Activated CD8-positive, alpha-beta T cell treated with anti-CD3 and anti-CD28 coated beads for 36 hours (primary cell): ENCODE measurements at regions not wholly inside any gene's neighbourhood (a gene's known extent, or its start where the extent isn't known, plus 50 kb on each side); places are given as distances from the start of the nearest gene placed in this dataset.

ENCODE experiments used
- ATAC-seq: fragments of 200-7000 bp; cut with Tn5 transposase; one replicate; pipeline ENCODE4 v1.10.0; 2021; ENCODE audit warnings: mild to moderate bottlenecking, moderate library complexity
- CTCF ChIA-PET: fragments of 350-600 bp; sonication (Branson Sonifier 250); formaldehyde crosslinking; loops from one replicate; lab custom pipeline; 2021; ENCODE audit warnings: antibody characterized with exemption; lab: Charles Lee
- POLR2A ChIA-PET: fragments of 350-600 bp; sonication (Branson Sonifier 250); formaldehyde crosslinking; loops from one replicate; lab custom pipeline; 2021; ENCODE audit warnings: antibody characterized with exemption; lab: Charles Lee
- DNase-seq: peaks from one replicate; pipeline ENCODE4 v3.0.0-alpha.2; 2020
- H3K27ac Mint-ChIP-seq: one replicate; pipeline ENCODE4 v1.8.0; 2021; ENCODE audit warnings: mild to moderate bottlenecking, mixed read lengths
- H3K27me3 Mint-ChIP-seq: one replicate; pipeline ENCODE4 v1.8.0; 2021; ENCODE audit warnings: mixed read lengths
- H3K36me3 Mint-ChIP-seq: one replicate; pipeline ENCODE4 v1.8.0; 2021; ENCODE audit warnings: low read depth, mixed read lengths
- H3K4me1 Mint-ChIP-seq: one replicate; pipeline ENCODE4 v1.8.0; 2021; ENCODE audit warnings: low read depth, mixed read lengths
- H3K4me3 Mint-ChIP-seq: one replicate; pipeline ENCODE4 v1.8.0; 2021; ENCODE audit warnings: mild to moderate bottlenecking, moderate library complexity, mixed read lengths
- H3K9me3 Mint-ChIP-seq: one replicate; pipeline ENCODE4 v1.8.0; 2021; ENCODE audit warnings: mixed read lengths
- intact Hi-C: fragments of 100-400 bp; cut with micrococcal nuclease; formaldehyde crosslinking; loops from one replicate; pipeline ENCODE4 v1.10.0; 2022
- TF ChIP-seq, protein P1 (sequence below): fragments of 200-600 bp; IDR thresholded peaks from one replicate; pipeline ENCODE4 v1.8.0; 2022; ENCODE audit warnings: antibody characterized with exemption, mild to moderate bottlenecking

DNA sequence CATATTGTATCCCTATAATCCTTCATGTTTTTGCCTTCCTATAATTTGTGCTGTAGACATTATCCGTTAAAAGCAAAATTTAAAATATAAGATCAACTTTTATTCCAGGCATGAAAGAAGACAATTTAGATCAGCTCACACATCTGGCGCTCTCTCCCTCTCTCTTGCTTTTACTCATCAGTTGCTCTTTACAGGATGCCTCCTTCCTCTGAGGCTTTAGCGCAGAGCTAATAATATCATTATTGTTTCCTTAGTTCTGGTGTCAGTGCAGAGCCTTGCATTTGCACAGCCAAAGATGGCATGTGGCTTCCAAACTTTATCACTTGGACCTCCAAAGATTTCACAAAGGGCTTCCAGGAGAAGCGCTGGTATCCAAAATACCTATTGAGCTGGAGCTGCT, 295.1 kb downstream of the FGF9 start:
- intact Hi-C loops, result no loop called here
- POLR2A ChIA-PET, result no interaction called here

DNA sequence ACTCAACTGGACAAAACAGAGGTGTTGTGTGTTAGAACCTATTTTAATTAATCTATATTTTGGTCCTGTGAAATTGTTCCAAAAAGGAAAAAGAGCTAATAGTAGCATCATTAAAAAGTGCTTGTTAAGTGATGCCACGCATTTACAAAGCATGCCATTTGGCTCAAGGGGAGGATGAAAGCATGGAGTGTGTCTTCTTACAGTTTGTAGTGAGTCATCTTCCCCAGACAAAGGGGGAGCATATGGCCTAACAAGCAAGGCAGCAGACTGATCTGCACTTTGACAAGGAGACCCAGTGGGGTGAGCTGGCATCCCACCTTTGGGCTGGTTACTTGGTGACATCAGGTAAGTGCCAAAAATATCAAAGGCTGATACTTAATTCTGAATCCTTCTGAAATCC, 297.0 kb downstream of the FGF9 start:
- POLR2A ChIA-PET, result no interaction called here
- no peaks in the 10 kb centered on the region for H3K4me1 Mint-ChIP-seq
- no peaks in the 10 kb centered on the region for H3K27me3 Mint-ChIP-seq
- ATAC-seq (no peak), DNase-seq (no peak)
- H3K36me3 Mint-ChIP-seq, result no peaks in the 10 kb centered on the region
- CTCF ChIA-PET, result no interaction called here
- intact Hi-C loops, result no loop called here
- TF ChIP-seq, protein P1, sequence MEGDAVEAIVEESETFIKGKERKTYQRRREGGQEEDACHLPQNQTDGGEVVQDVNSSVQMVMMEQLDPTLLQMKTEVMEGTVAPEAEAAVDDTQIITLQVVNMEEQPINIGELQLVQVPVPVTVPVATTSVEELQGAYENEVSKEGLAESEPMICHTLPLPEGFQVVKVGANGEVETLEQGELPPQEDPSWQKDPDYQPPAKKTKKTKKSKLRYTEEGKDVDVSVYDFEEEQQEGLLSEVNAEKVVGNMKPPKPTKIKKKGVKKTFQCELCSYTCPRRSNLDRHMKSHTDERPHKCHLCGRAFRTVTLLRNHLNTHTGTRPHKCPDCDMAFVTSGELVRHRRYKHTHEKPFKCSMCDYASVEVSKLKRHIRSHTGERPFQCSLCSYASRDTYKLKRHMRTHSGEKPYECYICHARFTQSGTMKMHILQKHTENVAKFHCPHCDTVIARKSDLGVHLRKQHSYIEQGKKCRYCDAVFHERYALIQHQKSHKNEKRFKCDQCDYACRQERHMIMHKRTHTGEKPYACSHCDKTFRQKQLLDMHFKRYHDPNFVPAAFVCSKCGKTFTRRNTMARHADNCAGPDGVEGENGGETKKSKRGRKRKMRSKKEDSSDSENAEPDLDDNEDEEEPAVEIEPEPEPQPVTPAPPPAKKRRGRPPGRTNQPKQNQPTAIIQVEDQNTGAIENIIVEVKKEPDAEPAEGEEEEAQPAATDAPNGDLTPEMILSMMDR, result no peak
- no peak overlapping the region for H3K27ac Mint-ChIP-seq
- H3K9me3 Mint-ChIP-seq, result no peaks in the 10 kb centered on the region
- no peak overlapping the region for H3K4me3 Mint-ChIP-seq

More for the DNA sequence above, 295.1 kb downstream of the FGF9 start:
- Mint-ChIP-seq H3K27me3 (no peaks in the 10 kb centered on the region), H3K4me1 (no peaks in the 10 kb centered on the region), H3K4me3 (no peak overlapping the region), H3K27ac (no peak overlapping the region), H3K36me3 (no peaks in the 10 kb centered on the region), H3K9me3 (peaks cover 3% of the 10 kb centered on the region)
- TF ChIP-seq, protein P1, result no peak
- CTCF ChIA-PET, result no interaction called here
- DNase-seq (no peak), ATAC-seq (no peak)

DNA sequence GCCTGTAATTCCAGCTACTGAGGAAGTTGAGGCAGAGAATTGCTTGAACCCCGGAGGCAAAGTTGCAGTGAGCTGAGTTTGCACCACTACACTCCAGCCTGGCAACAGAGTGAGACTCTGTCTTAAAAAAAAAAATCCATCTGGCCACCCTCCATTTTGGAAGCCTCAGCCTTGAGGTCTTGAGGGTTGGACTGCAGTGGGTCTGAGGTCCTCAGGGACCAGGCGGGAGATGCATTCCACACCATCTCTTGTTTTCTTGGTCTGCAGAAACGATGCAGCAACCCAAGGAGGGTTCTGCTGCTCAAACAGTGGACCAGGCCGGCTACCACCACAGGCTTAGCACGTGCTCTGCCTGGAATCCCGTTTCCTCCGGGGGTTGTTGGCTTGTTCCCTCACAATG, 299.3 kb downstream of the FGF9 start:
- ATAC-seq (no peak), DNase-seq (no peak)
- no peak overlapping the region for H3K27ac Mint-ChIP-seq
- intact Hi-C loops, result no loop called here
- H3K36me3 Mint-ChIP-seq, result no peaks in the 10 kb centered on the region
- H3K9me3 Mint-ChIP-seq, result no peaks in the 10 kb centered on the region
- H3K4me1 Mint-ChIP-seq, result no peaks in the 10 kb centered on the region
- TF ChIP-seq, protein P1, result no peak
- no peak overlapping the region for H3K4me3 Mint-ChIP-seq
- ChIA-PET POLR2A (no interaction called here), CTCF (no interaction called here)
- H3K27me3 Mint-ChIP-seq, result no peaks in the 10 kb centered on the region

DNA sequence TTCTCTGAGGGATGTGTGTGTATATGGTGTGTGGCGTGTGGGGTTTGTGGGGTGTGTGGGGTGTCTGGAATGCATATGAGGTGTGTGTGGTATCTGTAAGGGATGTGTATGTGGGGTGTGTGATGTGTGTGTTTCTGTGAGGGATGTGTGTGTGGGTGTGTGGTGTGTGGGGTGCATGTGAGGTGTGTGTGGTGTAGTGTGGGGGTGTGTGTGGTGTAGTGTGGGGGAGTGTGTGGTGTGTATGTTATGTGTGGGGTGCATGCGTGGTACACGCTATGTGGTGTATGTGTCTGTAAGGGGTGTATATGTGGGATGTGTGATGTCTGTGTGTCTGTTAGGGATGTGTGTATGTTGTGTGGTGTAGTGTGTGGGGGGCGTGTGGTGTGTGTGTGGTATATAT, 300.0 kb downstream of the FGF9 start:
- no peak overlapping the region for H3K27ac Mint-ChIP-seq
- intact Hi-C loops, result no loop called here
- TF ChIP-seq, protein P1, result no peak
- H3K36me3 Mint-ChIP-seq, result no peaks in the 10 kb centered on the region
- no peaks in the 10 kb centered on the region for H3K27me3 Mint-ChIP-seq
- no peak for DNase-seq
- no peak overlapping the region for H3K4me3 Mint-ChIP-seq
- H3K4me1 Mint-ChIP-seq, result no peaks in the 10 kb centered on the region
- ChIA-PET POLR2A (no interaction called here), CTCF (no interaction called here)
- H3K9me3 Mint-ChIP-seq, result no peaks in the 10 kb centered on the region
- no peak for ATAC-seq

DNA sequence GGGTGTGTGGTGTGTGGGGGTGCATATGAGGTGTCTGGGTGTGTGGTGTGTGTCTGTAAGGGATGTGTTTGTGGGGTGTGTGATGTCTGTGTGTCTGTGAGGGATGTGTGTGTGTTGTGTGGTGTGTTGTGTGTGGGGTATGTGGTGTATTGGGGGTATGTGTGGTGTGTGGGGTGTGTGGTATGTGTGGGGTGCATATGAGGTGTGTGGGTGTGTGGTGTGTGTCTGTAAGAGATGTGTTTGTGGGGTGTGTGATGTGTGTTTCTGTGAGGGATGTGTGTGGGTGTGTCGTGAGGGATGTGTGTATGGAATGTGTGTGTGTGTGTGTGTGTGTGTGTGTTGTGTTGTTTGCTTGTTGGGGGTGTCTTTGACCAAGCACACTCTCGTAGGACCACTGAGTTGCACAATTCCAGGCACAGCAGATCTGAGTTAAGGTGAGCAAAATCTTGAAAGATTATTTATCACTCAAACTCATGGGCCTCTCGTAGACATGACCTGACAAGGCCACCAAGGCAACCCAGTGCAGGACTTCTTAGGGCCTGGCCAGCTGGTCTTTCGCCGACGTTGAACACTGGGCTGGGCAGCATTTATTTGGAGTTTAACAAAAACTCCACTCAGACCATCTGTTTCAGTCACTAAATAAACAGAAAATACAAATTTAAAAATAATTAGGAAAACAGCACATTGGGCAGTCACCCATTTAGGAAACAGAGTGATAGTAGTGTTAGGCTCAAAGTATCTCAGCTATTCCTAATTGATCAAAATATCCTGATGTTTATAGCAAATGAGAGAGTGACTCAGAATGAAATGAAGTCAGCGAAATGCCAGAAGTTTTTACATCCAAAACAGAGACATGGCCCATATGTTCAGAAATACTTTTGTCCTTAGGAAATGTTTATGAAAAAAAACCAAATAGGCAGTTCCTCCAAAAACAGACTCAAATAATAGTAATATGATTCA, 301.1 kb downstream of the FGF9 start:
- Mint-ChIP-seq H3K4me3 (no peak overlapping the region), H3K27me3 (no peaks in the 10 kb centered on the region), H3K27ac (no peak overlapping the region), H3K9me3 (no peaks in the 10 kb centered on the region), H3K36me3 (no peaks in the 10 kb centered on the region), H3K4me1 (no peaks in the 10 kb centered on the region)
- TF ChIP-seq, protein P1, result no peak
- CTCF ChIA-PET, result no interaction called here
- ATAC-seq (no peak), DNase-seq (no peak)
- intact Hi-C loops, result no loop called here
- POLR2A ChIA-PET, result no interaction called here
